Upper lobe of left lung (tissue), 6 donors: ENCODE measurements at regions not wholly inside any gene's neighbourhood (a gene's known extent, or its start where the extent isn't known, plus 50 kb on each side); places are given as distances from the start of the nearest gene placed in this dataset.

Experiments used
- ATAC-seq, 2 donors: fragments of 200-7000 bp; cut with Tn5 transposase; one replicate each; pipeline ENCODE4 v1.9.1; 2022; ENCODE audit warnings: mild to moderate bottlenecking in 2 of 2, moderate library complexity in 2 of 2; ENCODE audit not compliant: low FRiP score in 2 of 2
- DNase-seq, 2 donors: peaks; one replicate each; pipeline ENCODE4 v3.0.0-alpha.2; 2019 to 2020
- H3K27ac ChIP-seq, 4 donors: fragments of 200-600 bp; sonication (generic); one replicate each; pipeline ENCODE4 v1.5.1; 2016 to 2019
- H3K27me3 ChIP-seq, 4 donors: fragments of 200-600 bp; sonication (generic); one replicate each; pipeline ENCODE4 v1.5.1; 2017 to 2019
- H3K36me3 ChIP-seq, 4 donors: fragments of 200-600 bp; sonication (generic); one replicate each; pipeline ENCODE4 v1.5.1; 2016 to 2019
- H3K4me1 ChIP-seq, 4 donors: fragments of 200-600 bp; sonication (generic); one replicate each; pipeline ENCODE4 v1.5.1; 2018 to 2019
- H3K4me3 ChIP-seq, 4 donors: fragments of 200-600 bp; sonication (generic); one replicate each; pipeline ENCODE4 v1.5.1; 2017 to 2019; ENCODE audit warnings: mild to moderate bottlenecking in 2 of 4, moderate library complexity in 1 of 4
- H3K9me3 ChIP-seq, 4 donors: fragments of 200-600 bp; sonication (generic); one replicate each; pipeline ENCODE4 v1.5.1; 2018 to 2019
- CTCF ChIP-seq, 6 experiments: fragments of 450-650 bp in 4 of 6; fragments of 200-600 bp in 2 of 6; sonication (generic) in 2 of 6; IDR thresholded peaks; one replicate each; pipeline ENCODE4 v1.5.1; 2016 to 2019; ENCODE audit warnings: antibody characterized with exemption in 6 of 6
- EP300 ChIP-seq, 4 donors: sonication (generic); formaldehyde crosslinking; IDR thresholded peaks; one replicate each; pipeline ENCODE4 v1.5.1; 2017; ENCODE audit warnings: antibody characterized with exemption in 4 of 4, control low read depth in 2 of 4
- POLR2A ChIP-seq, 4 donors: fragments of 450-650 bp; IDR thresholded peaks; one replicate each; pipeline ENCODE4 v1.5.1; 2016 to 2017; ENCODE audit warnings: antibody characterized with exemption in 4 of 4, mild to moderate bottlenecking in 2 of 4
- POLR2AphosphoS5 ChIP-seq, 2 donors: sonication (generic); formaldehyde crosslinking; IDR thresholded peaks; one replicate each; pipeline ENCODE4 v1.5.1; 2017; ENCODE audit warnings: antibody characterized with exemption in 2 of 2
- WGBS, 2 donors: methylation state at CpG; one replicate each; pipeline ENCODE4 v1.1.5; 2017 to 2018; 5-methylcytosine and 5-hydroxymethylcytosine counted together
- donor health status: DM: no; HTN: no; CAD: no; lungs with moderate emphysema.
- donor health status: DM: no; HTN: yes; CAD: no; lungs with severe emphysema.

GRCh38 chr1:194230351-194231144 lies 1044.1 kb upstream of the B3GALT2 start:
- no peak overlapping the region for H3K4me3 ChIP-seq
- ATAC-seq: peak in 1 of 2 donors; percentile 30
- TF ChIP-seq CTCF (IDR thresholded peaks at IDR 0.05) (no peak), POLR2AphosphoS5 (IDR thresholded peaks at IDR 0.05) (no peak), POLR2A (IDR thresholded peaks at IDR 0.05) (no peak), EP300 (IDR thresholded peaks at IDR 0.05) (no peak)
- peaks cover 0 to 8% (median 0%) of the 10 kb centered on the region in 4 donors for H3K4me1 ChIP-seq
- H3K9me3 ChIP-seq: no peaks in the 10 kb centered on the region
- no peak for DNase-seq
- H3K27me3 ChIP-seq: no peaks in the 10 kb centered on the region
- H3K36me3 ChIP-seq: no peaks in the 10 kb centered on the region
- 81 to 97% methylated on average over 3 to 4 of the region's 4 CpGs for WGBS, 2 donors
- no peak overlapping the region for H3K27ac ChIP-seq

GRCh38 chr1:194228427-194228826 lies 1042.0 kb upstream of the B3GALT2 start:
- TF ChIP-seq EP300 (IDR thresholded peaks at IDR 0.05) (no peak), CTCF (IDR thresholded peaks at IDR 0.05) (no peak), POLR2A (IDR thresholded peaks at IDR 0.05) (no peak), POLR2AphosphoS5 (IDR thresholded peaks at IDR 0.05) (no peak)
- WGBS, 2 donors: 97 to 98% methylated on average over 1 of the region's 1 CpG
- Histone ChIP-seq H3K9me3 (no peaks in the 10 kb centered on the region), H3K27ac (no peak overlapping the region), H3K4me1 (peaks cover 0 to 6% (median 0%) of the 10 kb centered on the region in 4 donors), H3K36me3 (no peaks in the 10 kb centered on the region), H3K27me3 (no peaks in the 10 kb centered on the region), H3K4me3 (no peak overlapping the region)
- DNase-seq (no peak), ATAC-seq (no peak)

- TF ChIP-seq CTCF (IDR thresholded peaks at IDR 0.05) (no peak), POLR2A (IDR thresholded peaks at IDR 0.05) (no peak), POLR2AphosphoS5 (IDR thresholded peaks at IDR 0.05) (no peak), EP300 (IDR thresholded peaks at IDR 0.05) (no peak)
- no peak overlapping the region for H3K4me3 ChIP-seq
- no peak overlapping the region for H3K27ac ChIP-seq
- DNase-seq: no peak
- H3K36me3 ChIP-seq: no peaks in the 10 kb centered on the region
- no peak for ATAC-seq
- no peaks in the 10 kb centered on the region for H3K4me1 ChIP-seq
- WGBS, 2 donors: 94 to 95% methylated on average over 1 of the region's 1 CpG
- no peaks in the 10 kb centered on the region for H3K9me3 ChIP-seq
- no peaks in the 10 kb centered on the region for H3K27me3 ChIP-seq
Measured at GRCh38 chr1:194227161-194227560, 1040.7 kb upstream of the B3GALT2 start.

GRCh38 chr1:194225821-194226220 lies 1039.4 kb upstream of the B3GALT2 start:
- ATAC-seq: no peak

More at GRCh38 chr1:194225821-194226220, 1039.4 kb upstream of the B3GALT2 start:
- TF ChIP-seq POLR2A (IDR thresholded peaks at IDR 0.05) (no peak), EP300 (IDR thresholded peaks at IDR 0.05) (no peak), CTCF (IDR thresholded peaks at IDR 0.05) (no peak), POLR2AphosphoS5 (IDR thresholded peaks at IDR 0.05) (no peak)
- Histone ChIP-seq H3K9me3 (no peaks in the 10 kb centered on the region), H3K4me3 (no peak overlapping the region), H3K36me3 (no peaks in the 10 kb centered on the region), H3K27me3 (no peaks in the 10 kb centered on the region), H3K27ac (no peak overlapping the region), H3K4me1 (no peaks in the 10 kb centered on the region)
- DNase-seq: no peak
- WGBS, 2 donors: 35 to 45% methylated on average over 2 of the region's 2 CpGs
